AG09309 (cell line): ENCODE measurements at regions not wholly inside any gene's neighbourhood (a gene's known extent, or its start where the extent isn't known, plus 50 kb on each side); places are given as distances from the start of the nearest gene placed in this dataset.

Experiments
- DNase-seq: peaks from one replicate; pipeline ENCODE4 v3.0.0-alpha.2; 2010; ENCODE audit warnings: low read depth
- H3K4me3 ChIP-seq: 2 replicates; pipeline ENCODE4 v1.5.1; 2011; ENCODE audit warnings: mild to moderate bottlenecking, low read depth, low read length, moderate library complexity; ENCODE audit not compliant: control insufficient read depth
- TF ChIP-seq, protein P1 (sequence below): IDR thresholded peaks from 2 replicates; pipeline ENCODE4 v1.5.1; 2011; ENCODE audit warnings: mild to moderate bottlenecking, low read depth, low read length, inconsistent platforms; ENCODE audit not compliant: insufficient read depth, control insufficient read depth; ENCODE audit errors: missing control alignments

- TF ChIP-seq, protein P1, sequence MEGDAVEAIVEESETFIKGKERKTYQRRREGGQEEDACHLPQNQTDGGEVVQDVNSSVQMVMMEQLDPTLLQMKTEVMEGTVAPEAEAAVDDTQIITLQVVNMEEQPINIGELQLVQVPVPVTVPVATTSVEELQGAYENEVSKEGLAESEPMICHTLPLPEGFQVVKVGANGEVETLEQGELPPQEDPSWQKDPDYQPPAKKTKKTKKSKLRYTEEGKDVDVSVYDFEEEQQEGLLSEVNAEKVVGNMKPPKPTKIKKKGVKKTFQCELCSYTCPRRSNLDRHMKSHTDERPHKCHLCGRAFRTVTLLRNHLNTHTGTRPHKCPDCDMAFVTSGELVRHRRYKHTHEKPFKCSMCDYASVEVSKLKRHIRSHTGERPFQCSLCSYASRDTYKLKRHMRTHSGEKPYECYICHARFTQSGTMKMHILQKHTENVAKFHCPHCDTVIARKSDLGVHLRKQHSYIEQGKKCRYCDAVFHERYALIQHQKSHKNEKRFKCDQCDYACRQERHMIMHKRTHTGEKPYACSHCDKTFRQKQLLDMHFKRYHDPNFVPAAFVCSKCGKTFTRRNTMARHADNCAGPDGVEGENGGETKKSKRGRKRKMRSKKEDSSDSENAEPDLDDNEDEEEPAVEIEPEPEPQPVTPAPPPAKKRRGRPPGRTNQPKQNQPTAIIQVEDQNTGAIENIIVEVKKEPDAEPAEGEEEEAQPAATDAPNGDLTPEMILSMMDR, result no peak
- H3K4me3 ChIP-seq, result no peak overlapping the region
- no peak for DNase-seq
These were observed 760.2 kb downstream of the STIM2 start for GRCh38 chr4:27620886-27621285.

- TF ChIP-seq, protein P1, result no peak
- DNase-seq, result no peak
- H3K4me3 ChIP-seq, result no peak overlapping the region
These were observed 764.1 kb downstream of the STIM2 start for GRCh38 chr4:27624749-27625148.

- TF ChIP-seq, protein P1, result no peak
- no peak overlapping the region for H3K4me3 ChIP-seq
- no peak for DNase-seq
These were observed 768.0 kb downstream of the STIM2 start for GRCh38 chr4:27628609-27629008.

- DNase-seq, result no peak
These were observed 769.0 kb downstream of the STIM2 start for GRCh38 chr4:27629532-27630225.

DNA sequence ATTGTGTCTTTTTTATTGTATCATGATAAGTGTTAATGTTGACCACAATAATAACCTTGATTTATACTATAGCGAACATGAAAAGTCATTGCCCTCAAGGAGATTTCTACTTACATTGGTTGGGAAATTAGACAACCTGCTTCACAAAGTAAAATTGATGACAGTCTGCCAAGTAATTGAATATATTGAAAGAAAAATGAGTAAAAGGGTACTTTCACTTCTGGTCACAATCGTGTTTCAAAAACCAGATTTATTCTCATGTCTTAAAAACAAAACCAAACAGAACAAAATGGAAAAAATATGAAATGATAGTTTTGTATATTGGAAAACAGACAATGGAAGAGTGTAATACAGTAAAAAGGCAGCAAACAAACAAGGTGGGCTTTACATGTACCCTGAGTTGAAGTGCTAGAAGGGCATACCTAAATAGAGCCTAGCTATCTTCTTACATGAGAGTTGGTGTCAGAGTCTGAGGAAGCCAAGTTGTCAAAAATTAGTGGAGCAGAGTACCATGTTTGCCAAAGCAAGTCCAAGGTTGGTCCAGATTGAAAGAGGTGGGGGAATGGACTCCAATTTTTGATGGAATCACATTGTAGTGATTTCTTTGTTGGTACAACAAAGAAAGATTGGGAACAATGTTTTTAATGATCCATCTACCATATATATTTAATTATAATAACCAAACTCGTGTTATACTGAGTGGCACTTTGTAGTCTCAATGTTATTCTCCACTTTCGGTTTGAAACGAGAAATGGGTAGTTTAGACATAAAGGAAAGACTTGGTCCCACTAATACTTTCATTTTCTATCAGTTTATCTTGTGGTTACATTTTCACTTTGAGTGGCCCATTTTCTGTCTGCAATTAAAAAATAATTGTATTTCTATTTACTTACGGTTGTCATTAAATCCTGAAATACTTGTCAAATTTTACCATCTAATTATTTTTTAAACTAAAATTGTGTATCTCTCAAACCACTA lies 775.6 kb downstream of the STIM2 start:
- TF ChIP-seq, protein P1, result no peak
- H3K4me3 ChIP-seq, result no peak overlapping the region
- no peak for DNase-seq

More at GRCh38 chr4:27629532-27630225, 769.0 kb downstream of the STIM2 start:
- H3K4me3 ChIP-seq, result no peak overlapping the region
- TF ChIP-seq, protein P1, result no peak

- no peak for DNase-seq
- no peak overlapping the region for H3K4me3 ChIP-seq
- TF ChIP-seq, protein P1, result no peak
These were observed 777.7 kb downstream of the STIM2 start for GRCh38 chr4:27638163-27638915.
